Spleen (tissue), 7 donors: ENCODE measurements at regions not wholly inside any gene's neighbourhood (a gene's known extent, or its start where the extent isn't known, plus 50 kb on each side); places are given as distances from the start of the nearest gene placed in this dataset.

Experiments used
- CTCF ChIP-seq, 11 experiments: fragments of 200-600 bp in 7 of 11; fragments of 450-650 bp in 4 of 11; sonication (generic) in 4 of 11; IDR thresholded peaks in 8 of 11; conservative IDR thresholded peaks in 3 of 11; 1 replicate in 7 of 11; 2 replicates in 4 of 11; pipeline versions ENCODE4 v1.4.0 to v1.8.0; 2016 to 2021; ENCODE audit warnings: antibody characterized with exemption in 11 of 11, inconsistent platforms in 4 of 11, mild to moderate bottlenecking in 1 of 11
- POLR2A ChIP-seq, 3 donors: fragments of 450-650 bp; IDR thresholded peaks; one replicate each; pipeline ENCODE4 v1.5.1; 2017; ENCODE audit warnings: antibody characterized with exemption in 3 of 3, mild to moderate bottlenecking in 1 of 3
- donor health status: DM: no; HTN: no; CAD: no; lungs with moderate emphysema.
- donor health status: DM: no; HTN: no; CAD: no.
- donor health status: DM: no; HTN: no; CAD: no.

GRCh38 chr9:90064971-90065370, 460.2 kb downstream of the GADD45G start:
- TF ChIP-seq CTCF (IDR thresholded peaks at IDR 0.05 in 8 of 11, conservative IDR thresholded peaks at IDR 0.05 in 3 of 11) (no peak), POLR2A (IDR thresholded peaks at IDR 0.05) (no peak)
